Fibroblast of the conjunctiva (primary cell): ENCODE measurements at regions not wholly inside any gene's neighbourhood (a gene's known extent, or its start where the extent isn't known, plus 50 kb on each side); places are given as distances from the start of the nearest gene placed in this dataset.

Experiments used
- DNase-seq: peaks from one replicate; pipeline ENCODE4 v3.0.0-alpha.2; 2010; ENCODE audit warnings: low read depth

DNA sequence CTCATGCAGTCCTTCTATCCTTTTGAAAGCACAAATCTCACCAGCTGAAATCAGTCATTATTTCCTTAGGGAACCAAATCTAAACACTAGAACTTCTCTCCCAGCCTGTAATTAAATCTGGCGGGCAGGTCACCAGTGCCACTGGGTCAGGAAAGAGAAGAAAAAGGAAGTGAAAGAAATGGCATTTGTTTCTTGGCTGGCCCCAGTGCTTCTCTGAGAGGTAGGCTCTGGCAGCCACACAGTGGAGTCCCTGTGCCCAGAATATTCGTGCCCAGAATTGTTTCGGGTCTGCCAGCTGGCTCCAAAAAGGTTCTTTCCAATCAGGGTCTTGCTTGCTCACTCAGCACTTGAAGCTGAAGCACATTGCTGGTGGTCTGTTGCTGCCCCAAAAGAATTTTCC is 133.9 kb upstream of the MTAP start:
- DNase-seq = no peak

DNA sequence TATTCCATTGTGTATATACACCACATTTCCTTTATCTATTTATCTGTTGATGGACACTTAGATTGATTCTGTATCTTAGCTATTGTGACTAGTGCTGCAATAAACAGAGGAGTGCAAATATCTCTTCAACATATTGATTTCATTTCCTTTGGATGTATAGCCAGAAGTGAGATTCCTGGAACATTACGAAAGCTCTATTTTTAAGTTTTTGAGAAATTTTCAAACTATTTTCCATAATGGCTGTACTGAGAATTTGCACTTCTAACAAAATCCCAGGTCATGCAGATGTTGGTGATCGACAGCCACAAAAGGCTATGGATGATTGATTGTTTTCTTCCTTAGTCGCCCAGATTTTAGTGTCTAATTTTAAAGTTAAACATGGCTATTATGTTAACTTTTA is 132.7 kb upstream of the MTAP start:
- no peak for DNase-seq

DNA sequence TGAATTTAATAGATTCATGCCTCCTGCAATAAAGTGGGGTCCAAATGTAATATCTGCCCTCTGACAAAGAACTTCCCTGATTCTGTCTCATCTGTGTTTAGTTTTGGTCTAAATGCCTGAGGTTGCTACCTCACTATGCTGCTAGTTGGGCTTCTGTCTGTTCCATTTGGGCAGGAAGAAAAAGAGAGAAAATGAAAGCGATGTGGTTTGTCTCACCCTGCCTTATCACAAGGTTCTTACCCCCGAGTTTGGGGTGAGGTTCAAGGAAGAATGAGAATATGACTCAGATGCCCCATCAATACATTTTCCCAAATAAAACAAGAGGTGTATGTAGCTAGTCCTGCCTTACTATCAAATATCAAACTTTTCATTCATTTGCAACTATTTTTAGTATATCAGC is 132.1 kb upstream of the MTAP start:
- no peak for DNase-seq

DNA sequence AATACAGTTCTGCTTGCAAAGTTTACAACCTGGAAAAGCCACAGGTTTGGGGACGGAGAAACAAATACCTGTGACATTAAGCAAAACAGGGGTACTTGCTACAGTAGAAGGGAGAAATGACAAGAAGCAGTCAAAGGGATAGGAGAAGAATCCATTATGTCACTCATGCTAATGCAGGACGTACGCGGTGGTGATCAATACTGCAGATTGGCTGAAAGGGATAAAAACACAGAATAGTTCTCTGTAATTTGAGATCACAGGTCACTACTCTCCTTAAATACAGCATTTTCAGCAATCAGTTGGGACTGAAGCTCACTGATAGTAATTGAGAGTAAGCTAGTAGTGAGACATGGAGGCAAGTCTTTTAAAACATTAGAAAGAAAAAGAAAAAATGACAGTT is 130.3 kb upstream of the MTAP start:
- DNase-seq = no peak

DNA sequence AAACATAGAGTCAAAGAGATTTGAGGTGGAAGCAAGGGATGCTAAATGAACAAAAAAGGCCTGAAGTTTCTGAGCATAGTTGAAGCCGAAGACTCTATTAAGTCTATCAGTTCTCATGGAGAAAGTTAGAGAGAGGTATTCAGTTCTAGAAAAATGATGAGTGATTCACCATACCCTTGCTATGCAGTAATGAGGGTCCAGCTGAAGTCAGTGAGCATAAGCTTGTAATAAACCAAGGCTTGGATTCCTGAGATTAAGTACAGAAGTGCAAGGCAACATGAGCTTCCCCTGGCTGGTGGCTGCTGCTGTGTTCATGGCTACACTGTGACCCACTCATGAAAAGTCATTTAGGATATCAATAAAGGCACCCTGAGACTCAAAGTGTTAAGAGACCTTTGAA is 129.7 kb upstream of the MTAP start:
- DNase-seq = no peak

DNA sequence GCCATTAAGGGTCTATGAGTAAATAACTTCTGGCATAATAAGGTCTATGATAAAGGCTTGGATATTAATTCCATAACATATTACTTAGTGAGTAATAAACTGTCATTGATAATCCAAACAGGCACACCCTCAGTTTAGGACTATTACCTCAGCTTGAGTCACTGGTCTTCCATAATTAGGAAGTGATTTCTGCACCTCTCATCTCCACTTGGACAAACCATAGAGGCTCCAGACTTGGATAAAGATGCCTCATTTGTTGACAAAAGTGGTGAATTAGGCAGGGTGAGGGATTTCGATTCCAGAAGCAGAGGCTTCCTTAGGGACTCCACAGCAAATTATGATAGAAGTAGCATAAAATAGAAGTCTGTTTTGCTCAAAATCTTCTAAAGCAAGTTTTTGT is 127.5 kb upstream of the MTAP start:
- DNase-seq = no peak

DNA sequence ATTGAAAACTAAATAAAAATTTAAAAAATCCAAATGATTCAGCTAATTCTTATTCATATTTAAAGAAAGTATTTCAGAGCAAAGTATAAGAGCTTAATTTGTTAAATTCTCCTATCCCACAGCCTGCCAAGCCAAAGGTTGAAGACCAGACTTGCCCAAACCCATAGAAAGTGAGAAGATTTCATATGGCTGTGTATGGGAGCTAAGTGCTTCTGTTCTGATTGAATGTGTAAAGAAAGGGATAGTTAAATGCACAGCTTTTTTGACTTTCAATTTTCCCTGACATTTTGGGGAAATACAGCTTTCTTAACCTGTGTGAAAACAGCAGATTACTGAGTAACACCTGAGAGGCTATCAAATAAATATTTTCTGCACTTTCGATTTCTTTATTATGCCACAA is 125.0 kb upstream of the MTAP start:
- DNase-seq = no peak

DNA sequence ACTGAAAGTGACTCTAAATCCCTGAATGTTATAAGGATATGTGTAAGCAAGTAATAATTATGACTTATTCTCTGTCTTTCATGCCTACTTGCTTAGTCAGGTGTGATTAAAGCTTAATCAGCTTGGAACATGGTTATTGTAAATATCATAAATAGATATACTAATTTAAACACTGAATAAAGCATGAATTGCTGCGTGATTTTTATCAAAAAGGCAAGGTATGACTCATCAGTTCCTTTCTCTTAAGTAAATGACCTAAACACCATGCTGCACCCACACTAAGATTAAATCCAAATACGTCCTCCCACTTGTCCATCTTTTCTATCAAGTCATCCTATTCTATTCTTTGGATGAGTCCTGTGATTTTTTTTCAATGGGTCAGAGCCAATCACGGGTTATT is 124.6 kb upstream of the MTAP start:
- peak; percentile 53 for DNase-seq

DNA sequence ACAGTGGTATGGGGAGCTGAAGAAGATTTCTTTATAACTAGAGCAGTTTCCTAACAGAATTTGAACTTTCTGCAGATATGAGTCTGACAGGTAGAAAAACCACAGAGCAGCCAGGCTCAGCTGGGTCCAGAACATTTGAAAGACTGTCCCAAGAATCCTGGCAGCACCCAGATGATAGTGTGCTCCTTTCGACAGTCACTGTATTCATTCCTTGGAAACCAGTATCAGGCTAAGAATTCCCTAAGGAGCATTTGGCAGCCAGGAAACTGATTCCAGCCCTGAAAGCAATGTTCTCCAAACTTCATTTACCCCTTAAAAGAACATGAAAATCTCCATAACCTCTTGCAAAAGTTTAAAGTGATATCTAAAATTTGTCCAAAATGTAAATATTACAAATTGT is 123.0 kb upstream of the MTAP start:
- DNase-seq = peak; percentile 21

DNA sequence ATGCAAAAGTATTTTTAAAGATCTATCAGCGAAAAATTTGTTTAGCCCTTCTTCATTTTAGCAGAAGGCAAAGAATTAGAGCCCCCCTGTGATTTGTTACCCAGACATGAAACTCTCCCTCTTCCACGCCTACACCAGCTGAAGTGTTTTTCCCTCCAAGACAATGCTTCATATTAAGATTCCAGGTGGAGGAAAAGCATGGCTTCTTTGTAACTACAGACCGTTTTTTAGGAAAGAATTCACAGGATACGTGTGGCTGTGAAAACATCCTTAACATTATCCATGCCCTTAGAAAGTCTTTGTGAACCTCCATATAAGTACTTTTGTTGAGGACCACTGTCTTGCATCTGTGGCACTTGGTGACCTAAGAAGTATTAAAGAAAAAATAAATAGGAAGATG is 121.8 kb upstream of the MTAP start:
- DNase-seq = no peak

DNA sequence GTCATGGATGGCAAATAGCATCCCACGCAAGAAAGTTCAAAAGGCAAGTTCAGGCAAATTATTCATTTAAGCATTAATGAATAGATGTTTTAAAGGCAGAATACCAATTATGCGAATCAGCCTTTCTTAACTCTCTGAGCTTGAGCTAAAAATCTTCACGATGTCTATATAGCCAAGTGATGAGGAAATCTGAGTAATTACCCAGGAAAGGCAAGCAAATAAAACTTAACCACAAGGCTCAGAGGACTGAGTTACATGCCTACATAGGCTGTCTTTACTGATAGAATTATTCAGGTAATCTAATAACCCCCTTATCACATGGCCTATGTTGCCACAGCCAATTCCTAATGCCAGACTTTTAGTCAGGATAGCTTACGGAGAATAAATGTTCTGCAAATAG is 120.8 kb upstream of the MTAP start:
- DNase-seq = peak; percentile 52

DNA sequence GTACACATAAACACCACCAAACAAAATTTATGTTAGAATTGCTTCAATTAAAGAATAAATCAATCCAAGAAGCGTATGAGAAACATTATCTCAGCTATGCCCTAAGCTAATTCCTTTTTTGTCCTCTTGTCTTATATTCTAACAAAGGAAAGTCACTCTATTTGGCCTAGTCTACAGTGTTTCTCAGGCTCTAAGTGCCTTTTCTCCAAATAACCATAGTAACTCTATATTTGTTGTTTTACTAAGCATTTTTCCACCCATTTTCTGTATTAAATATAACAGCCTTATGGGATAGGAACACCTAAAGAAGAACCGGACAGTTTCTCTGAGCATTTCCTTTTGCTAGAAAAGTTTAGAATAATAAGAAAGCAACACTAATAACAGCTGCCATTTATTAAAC is 120.1 kb upstream of the MTAP start:
- no peak for DNase-seq

DNA sequence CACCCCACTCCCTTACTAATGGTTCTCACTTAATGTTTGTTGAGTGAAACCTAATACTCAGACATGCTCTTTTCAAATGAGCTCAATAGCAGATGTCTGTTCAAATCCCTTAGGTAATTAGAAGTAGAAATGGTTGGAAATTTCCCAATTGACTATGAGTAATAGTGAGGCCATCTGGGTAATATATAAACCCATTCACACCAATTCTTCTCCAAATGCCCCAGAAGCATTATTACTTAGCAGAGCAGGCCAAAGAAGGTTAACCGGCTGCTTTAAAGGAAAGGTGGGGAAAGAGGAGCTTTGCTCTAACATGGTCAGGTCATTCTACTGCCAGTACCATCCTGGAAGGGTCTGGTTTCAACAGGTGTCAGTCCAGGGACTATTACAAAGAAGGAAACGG is 119.5 kb upstream of the MTAP start:
- DNase-seq = peak; percentile 65

DNA sequence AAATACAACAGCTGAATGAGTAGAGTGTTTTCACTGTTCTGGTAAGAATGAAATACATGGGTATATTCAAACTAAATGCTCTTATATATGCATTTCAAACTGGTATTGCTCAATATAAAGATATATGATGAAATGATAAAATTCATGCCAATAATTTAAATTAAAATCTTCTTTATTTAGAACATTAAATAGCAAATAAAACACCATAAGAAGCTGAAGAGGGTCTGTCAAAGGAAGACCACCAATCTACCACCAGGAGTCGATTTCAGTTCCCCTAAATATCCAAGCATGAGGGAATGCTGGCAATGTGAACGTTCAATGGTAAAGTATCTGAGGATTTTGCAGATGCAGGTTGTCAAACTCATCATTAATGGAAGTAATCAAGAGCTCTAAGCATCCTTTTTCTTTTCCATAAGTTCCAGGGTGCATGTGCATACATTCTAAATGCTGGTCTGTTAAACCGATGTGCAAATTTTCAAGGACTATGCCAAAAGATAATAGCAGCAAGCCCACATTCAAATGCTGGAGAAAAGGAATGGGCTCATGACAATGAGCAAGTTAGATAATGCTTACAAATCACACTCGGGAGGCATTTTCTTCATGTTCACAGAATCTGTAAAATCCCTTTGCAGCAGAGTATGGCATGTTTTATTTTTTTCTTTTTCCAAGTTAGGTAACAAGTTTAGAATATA is 118.8 kb upstream of the MTAP start:
- no peak for DNase-seq

DNA sequence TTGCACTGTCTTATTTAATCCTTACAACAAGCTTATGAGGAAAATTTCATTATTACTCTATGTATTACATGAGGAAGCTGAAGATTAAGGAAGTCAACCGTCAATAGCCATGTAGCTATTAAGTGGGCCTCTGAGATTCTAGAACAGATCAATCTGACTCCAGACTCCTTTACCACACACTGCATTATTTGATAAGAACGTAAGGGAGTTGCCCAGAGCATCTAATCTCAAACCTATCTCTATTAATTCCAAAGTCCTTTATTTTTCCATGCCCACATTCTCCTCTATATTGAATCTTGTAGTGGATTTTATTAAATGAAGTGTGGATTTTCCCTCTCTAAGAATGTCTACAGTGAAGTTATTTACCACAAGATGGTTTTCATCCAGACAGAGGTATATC is 118.2 kb upstream of the MTAP start:
- DNase-seq = no peak

DNA sequence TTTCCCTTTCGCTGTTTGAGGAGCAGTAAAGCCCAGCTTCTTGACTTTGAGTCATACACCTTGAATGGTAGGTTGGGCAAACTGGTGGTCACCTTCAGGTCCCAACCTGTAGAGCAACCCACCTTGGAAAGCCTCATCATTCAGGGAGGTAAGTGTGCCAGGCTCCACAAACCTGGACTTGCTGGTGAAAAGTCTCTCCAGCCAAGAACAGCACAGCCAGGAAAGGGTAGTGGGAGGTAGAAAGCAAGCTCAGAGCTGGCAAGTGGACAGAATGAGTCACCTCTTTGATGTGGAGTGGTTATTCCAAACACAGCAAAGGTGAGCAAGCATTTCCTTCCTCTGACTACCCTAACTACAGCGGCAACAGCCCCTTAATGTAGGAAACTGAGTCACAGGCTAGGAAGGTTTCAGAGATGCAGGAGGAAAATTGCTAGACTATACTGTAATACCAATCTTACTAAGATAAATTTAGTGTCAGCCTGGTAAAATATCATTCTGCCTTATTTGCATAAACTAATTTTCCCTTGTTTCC is 117.5 kb upstream of the MTAP start:
- no peak for DNase-seq

DNA sequence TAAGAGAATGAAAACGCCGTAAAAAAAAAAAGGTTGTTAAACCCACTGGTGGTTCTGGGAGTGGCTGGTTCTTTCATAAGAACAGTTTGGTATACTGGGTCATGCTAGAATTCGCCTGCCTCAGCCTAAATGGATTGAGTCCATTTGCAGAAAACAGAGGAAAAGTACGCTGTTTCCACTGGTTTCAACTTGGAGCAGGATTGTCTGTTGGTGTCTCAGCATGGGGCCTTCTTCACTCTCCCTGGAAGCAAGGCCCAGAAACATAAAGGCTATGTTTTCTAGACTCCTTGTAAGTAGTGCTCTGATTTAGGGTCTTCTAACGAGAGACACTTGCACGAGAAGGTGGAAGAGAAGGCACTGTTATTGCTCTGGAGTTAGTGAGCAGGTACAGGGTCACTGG is 116.9 kb upstream of the MTAP start:
- DNase-seq = no peak

DNA sequence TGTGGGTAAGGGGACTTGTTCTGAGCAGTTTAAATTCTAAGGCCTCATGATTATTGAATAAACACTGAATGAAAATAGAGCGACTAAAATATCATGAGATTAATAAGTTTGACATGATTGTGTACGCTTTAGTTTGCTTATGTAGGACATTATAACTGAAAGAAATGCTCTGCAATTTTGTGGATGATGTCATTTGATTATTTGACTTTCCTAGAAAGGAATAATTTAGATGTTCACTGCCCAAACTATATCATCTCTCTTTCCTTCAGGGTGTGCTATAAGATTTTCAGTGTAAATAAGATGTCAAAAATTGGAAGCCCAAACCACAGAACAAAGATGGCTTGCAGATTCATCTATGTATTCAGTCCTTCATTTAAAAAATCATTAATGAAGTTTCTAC is 115.7 kb upstream of the MTAP start:
- DNase-seq = no peak

DNA sequence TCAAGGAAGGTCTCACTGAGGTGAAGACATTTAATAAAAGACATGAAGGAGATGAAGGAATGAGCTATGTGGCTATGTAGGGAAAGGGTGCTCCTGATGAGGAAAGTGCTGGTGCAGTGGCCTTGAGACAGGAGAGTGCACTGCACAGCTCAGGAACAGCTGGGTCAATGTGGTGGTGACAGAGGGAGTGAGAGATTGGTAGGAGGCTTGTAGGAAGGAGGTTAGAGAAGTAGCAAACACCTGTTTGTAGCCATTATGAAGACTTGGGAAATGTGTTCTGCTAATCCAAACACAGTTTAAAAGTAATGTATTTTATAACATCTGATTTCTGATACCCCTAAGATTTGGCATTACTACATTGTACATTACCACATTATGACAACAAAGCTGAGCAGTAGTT is 115.1 kb upstream of the MTAP start:
- no peak for DNase-seq

DNA sequence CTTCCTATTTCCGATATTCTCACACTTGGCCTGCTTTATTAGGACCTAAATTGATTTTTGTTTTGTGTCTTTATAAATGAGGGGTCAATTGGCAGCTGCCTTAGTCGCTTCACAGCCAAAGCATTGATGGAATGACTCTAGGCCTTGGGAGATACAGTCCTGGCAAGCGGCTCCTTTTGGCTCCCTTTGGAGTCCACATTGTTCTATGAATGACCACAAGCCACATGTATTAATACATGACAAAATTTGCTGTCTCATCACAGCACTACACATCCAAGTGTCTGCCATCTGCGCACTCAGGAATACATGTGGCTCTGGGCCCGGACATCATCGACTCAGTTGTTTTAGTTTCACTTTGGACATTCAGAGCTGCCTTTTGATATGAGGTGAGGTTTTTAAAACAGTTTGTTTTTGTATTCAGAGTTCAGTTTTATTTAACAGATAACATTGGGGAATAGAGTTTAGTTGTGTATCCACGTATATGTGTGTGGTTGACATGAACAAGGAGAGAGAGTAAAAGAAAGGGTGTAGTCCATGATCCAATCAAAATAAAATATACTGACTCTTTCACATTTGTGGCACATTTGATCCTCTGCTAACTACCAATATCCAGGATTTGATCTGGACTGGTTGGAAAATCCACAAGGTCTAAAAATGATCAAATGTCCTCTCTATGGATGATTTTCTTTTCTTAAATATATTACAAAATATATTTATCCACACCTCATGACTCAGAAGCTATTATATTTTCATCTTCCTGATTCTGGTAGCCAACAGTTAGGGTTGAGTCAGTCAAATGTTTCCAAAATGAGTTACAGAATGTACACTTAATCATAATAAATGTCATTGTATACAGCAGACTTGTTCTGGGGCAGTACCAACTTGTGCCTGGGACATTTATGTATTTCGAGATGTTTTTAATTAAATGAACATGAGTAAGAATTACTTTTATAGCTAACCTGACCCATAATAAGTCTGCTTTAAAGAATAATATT is 114.0 kb upstream of the MTAP start:
- DNase-seq = peak; percentile 73

DNA sequence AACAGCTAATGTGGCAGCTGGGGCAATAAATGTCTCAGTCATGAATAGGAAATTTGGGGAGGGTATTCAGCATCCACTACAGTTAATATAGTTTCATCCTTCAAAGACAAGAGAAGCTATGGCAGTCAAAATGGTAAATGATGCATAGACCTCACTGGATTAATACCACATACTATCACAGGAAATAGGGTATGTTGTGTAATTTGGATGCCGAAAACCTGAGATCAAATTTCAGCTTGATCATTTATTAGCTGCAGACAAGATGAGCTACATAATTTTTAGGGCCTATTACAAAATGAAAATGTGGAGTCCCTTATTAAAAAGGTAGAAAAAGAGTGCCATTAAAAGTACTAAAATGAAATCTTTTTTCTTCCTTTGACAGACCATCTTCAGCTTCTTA is 112.6 kb upstream of the MTAP start:
- DNase-seq = no peak

DNA sequence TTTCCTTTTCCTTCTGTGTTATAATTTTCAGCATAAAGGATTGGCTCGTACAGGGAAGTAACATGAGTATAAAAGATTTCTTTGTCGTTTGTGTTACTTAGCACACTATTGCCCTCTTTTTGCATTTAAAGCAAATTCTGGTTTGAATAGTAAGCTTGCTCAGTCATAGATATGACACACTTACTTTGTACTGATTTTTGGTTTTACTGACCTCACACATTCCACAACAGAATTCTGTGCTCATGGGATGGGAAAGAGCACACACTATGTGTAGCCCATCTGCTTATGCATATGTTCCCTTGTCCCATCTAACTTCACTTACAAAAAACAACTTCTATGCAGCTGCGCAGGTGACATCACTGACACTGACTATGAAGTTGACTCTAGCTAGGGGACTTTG is 111.9 kb upstream of the MTAP start:
- no peak for DNase-seq

DNA sequence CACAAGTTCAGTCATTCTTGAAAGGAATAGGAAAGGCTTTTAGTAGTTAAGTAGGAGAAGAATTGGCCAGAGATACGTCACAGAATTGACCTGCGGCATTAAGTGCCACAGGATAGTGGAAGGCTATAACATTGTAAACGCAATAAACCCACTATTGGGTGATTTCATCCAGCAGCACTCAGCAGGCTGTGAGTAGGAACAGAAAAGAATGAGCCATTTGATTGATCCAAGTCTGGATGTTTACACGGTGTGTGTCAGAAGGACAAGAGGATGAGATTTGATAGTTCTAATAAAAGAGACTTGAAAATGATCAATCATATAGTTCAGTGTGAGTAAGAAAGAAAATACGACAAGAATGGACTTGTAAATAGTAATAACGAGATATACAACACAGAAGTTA is 110.0 kb upstream of the MTAP start:
- DNase-seq = no peak
